ENCODE measurements at regions not wholly inside any gene's neighbourhood (a gene's known extent, or its start where the extent isn't known, plus 50 kb on each side); places are given as distances from the start of the nearest gene placed in this dataset.
"Not testable (repeated sequence)": the region's sequence is repeated elsewhere in the genome, so short reads cannot be mapped to it uniquely, and the experiment has no call there.

- DNase-seq: no peak
- intact Hi-C loops (cut with DNase I): no loop called here
- ATAC-seq (ENCODE audit: poor library complexity): no peak
Observed at GRCh38 chr2:44051593-44052347, 56.0 kb upstream of the LRPPRC start.

- DNase-seq (no peak), ATAC-seq (ENCODE audit: poor library complexity) (no peak)
- intact Hi-C loops (cut with DNase I): no loop called here
Observed at GRCh38 chr2:44052584-44052983, 56.8 kb upstream of the LRPPRC start.

GRCh38 chr2:44053052-44053451 is 57.3 kb upstream of the LRPPRC start:
- ATAC-seq (ENCODE audit: poor library complexity) (no peak), DNase-seq (no peak)
- intact Hi-C loops (cut with DNase I): no loop called here

- ATAC-seq (ENCODE audit: poor library complexity) (no peak), DNase-seq (no peak)
- intact Hi-C loops (cut with DNase I): no loop called here
Observed at GRCh38 chr2:44053456-44053855, 57.7 kb upstream of the LRPPRC start.

GRCh38 chr2:44055229-44055628 is 59.4 kb upstream of the LRPPRC start:
- intact Hi-C loops (cut with DNase I): no loop called here
- DNase-seq (no peak), ATAC-seq (ENCODE audit: poor library complexity) (no peak)

- no peak for DNase-seq
- ATAC-seq (ENCODE audit: poor library complexity): no peak
- intact Hi-C loops (cut with DNase I): no loop called here
Observed at GRCh38 chr2:44055664-44056063, 59.9 kb upstream of the LRPPRC start.

GRCh38 chr2:44056947-44057346 is 61.2 kb upstream of the LRPPRC start:
- ATAC-seq (ENCODE audit: poor library complexity) (no peak), DNase-seq (no peak)
- intact Hi-C loops (cut with DNase I): no loop called here

GRCh38 chr2:44060286-44060685 is 64.5 kb upstream of the LRPPRC start:
- ATAC-seq (ENCODE audit: poor library complexity); DNase-seq; intact Hi-C loops (cut with DNase I): not testable (repeated sequence)

GRCh38 chr2:44060990-44061389 is 65.2 kb upstream of the LRPPRC start:
- no peak for DNase-seq
- intact Hi-C loops (cut with DNase I): no loop called here
- no peak for ATAC-seq (ENCODE audit: poor library complexity)

GRCh38 chr2:44061469-44061868 is 65.7 kb upstream of the LRPPRC start:
- DNase-seq (no peak), ATAC-seq (ENCODE audit: poor library complexity) (no peak)
- intact Hi-C loops (cut with DNase I): no loop called here

- intact Hi-C loops (cut with DNase I): no loop called here
- ATAC-seq (ENCODE audit: poor library complexity) (no peak), DNase-seq (no peak)
Observed at GRCh38 chr2:44061876-44062275, 66.1 kb upstream of the LRPPRC start.

- ATAC-seq (ENCODE audit: poor library complexity) (no peak), DNase-seq (no peak)
- intact Hi-C loops (cut with DNase I): no loop called here
Observed at GRCh38 chr2:44063033-44063432, 67.2 kb upstream of the LRPPRC start.

GRCh38 chr2:44064281-44064680 is 68.5 kb upstream of the LRPPRC start:
- DNase-seq; intact Hi-C loops (cut with DNase I); ATAC-seq (ENCODE audit: poor library complexity): not testable (repeated sequence)

GRCh38 chr2:44067012-44067790 is 71.4 kb upstream of the LRPPRC start:
- DNase-seq; intact Hi-C loops (cut with DNase I); ATAC-seq (ENCODE audit: poor library complexity): not testable (repeated sequence)

- intact Hi-C loops (cut with DNase I); DNase-seq; ATAC-seq (ENCODE audit: poor library complexity): not testable (repeated sequence)
Observed at GRCh38 chr2:44067791-44068181, 72.0 kb upstream of the LRPPRC start.

GRCh38 chr2:44071454-44072046 is 75.8 kb upstream of the LRPPRC start:
- DNase-seq: no peak
- intact Hi-C loops (cut with DNase I): no loop called here
- ATAC-seq (ENCODE audit: poor library complexity): no peak

- intact Hi-C loops (cut with DNase I); DNase-seq; ATAC-seq (ENCODE audit: poor library complexity): not testable (repeated sequence)
Observed at GRCh38 chr2:44073667-44074066, 77.9 kb upstream of the LRPPRC start.

GRCh38 chr2:44074795-44075194 is 79.0 kb upstream of the LRPPRC start:
- intact Hi-C loops (cut with DNase I); DNase-seq; ATAC-seq (ENCODE audit: poor library complexity): not testable (repeated sequence)

GRCh38 chr2:44075541-44075940 is 79.8 kb upstream of the LRPPRC start:
- DNase-seq (no peak), ATAC-seq (ENCODE audit: poor library complexity) (peak; percentile 83)
- intact Hi-C loops (cut with DNase I): no loop called here

All from Right ventricle myocardium superior (tissue), 1 donor.